ENCODE measurements at regions not wholly inside any gene's neighbourhood (a gene's known extent, or its start where the extent isn't known, plus 50 kb on each side); places are given as distances from the start of the nearest gene placed in this dataset.
"Not testable (repeated sequence)": the region's sequence is repeated elsewhere in the genome, so short reads cannot be mapped to it uniquely, and the experiment has no call there.

GRCh38 chrX:536616-537015, 94.0 kb upstream of the SHOX start:
- no peaks in the 10 kb centered on the region for H3K4me1 Mint-ChIP-seq (ENCODE audit: low read depth)
- no peak overlapping the region for H3K27ac Mint-ChIP-seq
- peaks cover 1% of the 10 kb centered on the region for H3K9me3 Mint-ChIP-seq
- H3K4me3 Mint-ChIP-seq, result no peak overlapping the region
- H3K36me3 Mint-ChIP-seq (ENCODE audit: low read depth), result no peaks in the 10 kb centered on the region
- intact Hi-C loops (cut with micrococcal nuclease), result no loop called here
- H3K27me3 Mint-ChIP-seq, result no peaks in the 10 kb centered on the region

- H3K4me3 Mint-ChIP-seq, result no peak overlapping the region
- no peaks in the 10 kb centered on the region for H3K9me3 Mint-ChIP-seq
- no peaks in the 10 kb centered on the region for H3K36me3 Mint-ChIP-seq (ENCODE audit: low read depth)
- no peaks in the 10 kb centered on the region for H3K27me3 Mint-ChIP-seq
- H3K4me1 Mint-ChIP-seq (ENCODE audit: low read depth), result no peaks in the 10 kb centered on the region
- H3K27ac Mint-ChIP-seq, result no peak overlapping the region
- intact Hi-C loops (cut with micrococcal nuclease), result no loop called here
Observed at GRCh38 chrX:537151-537550, 93.4 kb upstream of the SHOX start.

- H3K27ac Mint-ChIP-seq, result no peak overlapping the region
- intact Hi-C loops (cut with micrococcal nuclease), result no loop called here
- H3K4me3 Mint-ChIP-seq, result no peak overlapping the region
Observed at GRCh38 chrX:538311-538710, 92.3 kb upstream of the SHOX start.

GRCh38 chrX:541006-541405, 89.6 kb upstream of the SHOX start:
- H3K36me3 Mint-ChIP-seq (ENCODE audit: low read depth); H3K4me1 Mint-ChIP-seq (ENCODE audit: low read depth); intact Hi-C loops (cut with micrococcal nuclease); H3K4me3 Mint-ChIP-seq; H3K27ac Mint-ChIP-seq; H3K27me3 Mint-ChIP-seq: not testable (repeated sequence)
- peaks cover 10% of the 10 kb centered on the region for H3K9me3 Mint-ChIP-seq

More at GRCh38 chrX:538311-538710, 92.3 kb upstream of the SHOX start:
- Mint-ChIP-seq H3K36me3 (ENCODE audit: low read depth) (no peaks in the 10 kb centered on the region), H3K27me3 (no peaks in the 10 kb centered on the region), H3K9me3 (no peaks in the 10 kb centered on the region), H3K4me1 (ENCODE audit: low read depth) (no peaks in the 10 kb centered on the region)

GRCh38 chrX:542179-542578, 88.4 kb upstream of the SHOX start:
- no peaks in the 10 kb centered on the region for H3K4me1 Mint-ChIP-seq (ENCODE audit: low read depth)
- H3K36me3 Mint-ChIP-seq (ENCODE audit: low read depth), result no peaks in the 10 kb centered on the region
- H3K9me3 Mint-ChIP-seq, result peaks cover 10% of the 10 kb centered on the region
- intact Hi-C loops (cut with micrococcal nuclease), result no loop called here
- H3K27ac Mint-ChIP-seq, result no peak overlapping the region
- no peak overlapping the region for H3K4me3 Mint-ChIP-seq
- no peaks in the 10 kb centered on the region for H3K27me3 Mint-ChIP-seq

DNA sequence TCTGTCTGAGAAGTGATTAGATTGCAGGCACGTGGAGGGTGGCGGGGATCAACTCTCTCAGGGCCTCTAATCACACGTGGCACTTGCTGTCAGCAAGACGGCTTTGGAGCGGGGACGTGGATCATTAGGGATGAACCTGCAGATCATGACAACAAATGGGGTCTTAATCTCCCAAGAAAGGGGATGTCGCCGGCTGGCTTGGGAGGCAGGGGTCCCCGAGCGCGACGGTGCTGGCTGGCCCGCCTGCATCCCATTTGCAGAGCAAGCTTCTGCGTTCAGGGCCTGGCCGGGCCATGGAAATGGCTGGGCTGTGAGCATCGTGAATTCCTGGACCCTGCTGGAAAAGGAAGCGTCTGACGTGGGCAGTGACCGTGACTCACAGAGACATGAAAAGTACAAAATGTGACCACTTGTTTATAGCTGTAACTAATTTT, 85.1 kb upstream of the SHOX start:
- no peak overlapping the region for H3K4me3 Mint-ChIP-seq
- no peaks in the 10 kb centered on the region for H3K27me3 Mint-ChIP-seq
- peaks cover 29% of the 10 kb centered on the region for H3K9me3 Mint-ChIP-seq
- intact Hi-C loops (cut with micrococcal nuclease), result no loop called here
- H3K27ac Mint-ChIP-seq, result no peak overlapping the region
- no peaks in the 10 kb centered on the region for H3K4me1 Mint-ChIP-seq (ENCODE audit: low read depth)
- H3K36me3 Mint-ChIP-seq (ENCODE audit: low read depth), result no peaks in the 10 kb centered on the region

GRCh38 chrX:550514-550913, 80.1 kb upstream of the SHOX start:
- Mint-ChIP-seq H3K27ac (no peak overlapping the region), H3K9me3 (peaks cover 33% of the 10 kb centered on the region), H3K27me3 (no peaks in the 10 kb centered on the region), H3K4me1 (ENCODE audit: low read depth) (no peaks in the 10 kb centered on the region), H3K4me3 (no peak overlapping the region), H3K36me3 (ENCODE audit: low read depth) (no peaks in the 10 kb centered on the region)
- intact Hi-C loops (cut with micrococcal nuclease), result no loop called here

- no peak overlapping the region for H3K27ac Mint-ChIP-seq
- intact Hi-C loops (cut with micrococcal nuclease), result no loop called here
- H3K4me1 Mint-ChIP-seq (ENCODE audit: low read depth), result no peaks in the 10 kb centered on the region
- H3K27me3 Mint-ChIP-seq, result no peaks in the 10 kb centered on the region
- no peaks in the 10 kb centered on the region for H3K36me3 Mint-ChIP-seq (ENCODE audit: low read depth)
- H3K4me3 Mint-ChIP-seq, result no peak overlapping the region
- peaks cover 33% of the 10 kb centered on the region for H3K9me3 Mint-ChIP-seq
Observed at GRCh38 chrX:551306-551705, 79.3 kb upstream of the SHOX start.

DNA sequence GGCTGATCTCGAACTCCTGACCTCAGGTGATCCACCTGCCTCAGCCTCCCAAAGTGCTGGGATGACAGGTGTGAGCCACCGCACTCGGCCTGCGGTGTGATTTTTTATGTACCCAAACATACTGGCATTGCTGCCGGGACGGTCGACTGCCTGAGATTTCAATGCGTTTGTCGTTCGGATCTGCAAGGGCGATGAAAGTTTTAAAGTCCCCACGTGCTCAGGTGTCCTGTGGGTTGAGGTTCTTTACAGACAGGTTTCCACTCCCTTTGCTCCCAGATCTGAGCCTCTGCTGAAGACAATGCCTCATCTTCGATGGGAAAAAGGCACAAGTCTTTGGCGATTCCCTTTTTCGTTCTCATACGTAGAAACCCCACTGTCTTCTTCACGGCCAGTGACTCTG, 78.1 kb upstream of the SHOX start:
- H3K27ac Mint-ChIP-seq, result no peak overlapping the region
- no peaks in the 10 kb centered on the region for H3K4me1 Mint-ChIP-seq (ENCODE audit: low read depth)
- intact Hi-C loops (cut with micrococcal nuclease), result no loop called here
- no peak overlapping the region for H3K4me3 Mint-ChIP-seq
- H3K36me3 Mint-ChIP-seq (ENCODE audit: low read depth), result no peaks in the 10 kb centered on the region
- peaks cover 33% of the 10 kb centered on the region for H3K9me3 Mint-ChIP-seq
- H3K27me3 Mint-ChIP-seq, result no peaks in the 10 kb centered on the region

- Mint-ChIP-seq H3K36me3 (ENCODE audit: low read depth) (no peaks in the 10 kb centered on the region), H3K4me3 (no peak overlapping the region), H3K27ac (no peak overlapping the region), H3K4me1 (ENCODE audit: low read depth) (no peaks in the 10 kb centered on the region), H3K27me3 (no peaks in the 10 kb centered on the region), H3K9me3 (peaks cover 27% of the 10 kb centered on the region)
- intact Hi-C loops (cut with micrococcal nuclease), result no loop called here
Observed at GRCh38 chrX:554271-554670, 76.3 kb upstream of the SHOX start.

DNA sequence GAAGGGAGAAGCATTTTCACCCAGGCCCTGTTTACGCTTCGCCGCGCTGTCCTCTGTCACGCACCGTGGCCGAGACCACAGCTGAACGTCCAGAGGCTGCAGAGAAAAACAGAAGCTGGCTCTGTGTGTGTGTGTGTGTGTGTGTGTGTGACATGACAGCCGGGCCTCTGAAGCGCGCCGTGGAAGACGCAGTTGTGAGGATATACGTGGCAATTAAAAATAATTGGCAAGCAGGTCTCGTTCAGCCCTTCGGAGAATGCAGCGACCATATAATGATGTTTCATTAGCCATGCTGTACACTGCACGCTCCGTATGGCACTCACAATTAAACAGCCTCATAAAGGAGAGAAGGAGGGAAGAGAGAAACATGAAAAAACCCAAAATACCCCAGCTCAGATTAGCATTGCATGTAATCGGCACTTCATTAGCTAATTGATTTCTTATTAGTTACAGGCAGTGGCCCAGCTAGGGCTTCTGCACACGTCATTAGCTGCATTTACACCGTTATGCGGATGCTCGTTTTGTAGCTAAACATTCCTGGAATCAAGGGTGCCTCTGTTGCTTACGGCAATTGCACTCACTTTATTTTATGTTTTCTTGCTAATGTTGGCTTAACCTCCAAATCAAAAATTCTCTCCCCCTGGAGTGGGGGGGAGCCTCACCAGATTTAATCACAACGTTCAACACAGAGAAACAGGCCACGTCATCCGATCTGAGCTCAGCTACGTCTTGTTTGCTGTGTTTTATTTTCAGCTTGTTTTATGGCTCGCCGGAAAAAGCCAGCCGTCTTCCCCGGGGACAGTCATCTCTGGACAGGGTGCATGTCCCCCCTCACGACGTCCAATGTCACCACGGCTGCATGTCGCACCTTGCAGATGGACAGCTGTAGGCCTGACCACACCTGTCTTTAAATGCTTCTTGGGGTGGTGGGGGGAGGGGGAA, 74.6 kb upstream of the SHOX start:
- H3K9me3 Mint-ChIP-seq, result peaks cover 9% of the 10 kb centered on the region
- intact Hi-C loops (cut with micrococcal nuclease), result no loop called here
- H3K36me3 Mint-ChIP-seq (ENCODE audit: low read depth), result no peaks in the 10 kb centered on the region
- no peaks in the 10 kb centered on the region for H3K27me3 Mint-ChIP-seq
- no peak overlapping the region for H3K4me3 Mint-ChIP-seq
- no peak overlapping the region for H3K27ac Mint-ChIP-seq
- H3K4me1 Mint-ChIP-seq (ENCODE audit: low read depth), result no peaks in the 10 kb centered on the region

- H3K36me3 Mint-ChIP-seq (ENCODE audit: low read depth); H3K4me1 Mint-ChIP-seq (ENCODE audit: low read depth); H3K4me3 Mint-ChIP-seq; H3K9me3 Mint-ChIP-seq; intact Hi-C loops (cut with micrococcal nuclease); H3K27me3 Mint-ChIP-seq; H3K27ac Mint-ChIP-seq: not testable (repeated sequence)
Observed at GRCh38 chrX:557601-558000, 73.0 kb upstream of the SHOX start.

GRCh38 chrX:559282-559681, 71.3 kb upstream of the SHOX start:
- H3K27ac Mint-ChIP-seq; H3K27me3 Mint-ChIP-seq; intact Hi-C loops (cut with micrococcal nuclease); H3K9me3 Mint-ChIP-seq; H3K4me1 Mint-ChIP-seq (ENCODE audit: low read depth); H3K4me3 Mint-ChIP-seq; H3K36me3 Mint-ChIP-seq (ENCODE audit: low read depth): not testable (repeated sequence)

- H3K27me3 Mint-ChIP-seq, result no peaks in the 10 kb centered on the region
Observed at GRCh38 chrX:567891-568290, 62.7 kb upstream of the SHOX start.

DNA sequence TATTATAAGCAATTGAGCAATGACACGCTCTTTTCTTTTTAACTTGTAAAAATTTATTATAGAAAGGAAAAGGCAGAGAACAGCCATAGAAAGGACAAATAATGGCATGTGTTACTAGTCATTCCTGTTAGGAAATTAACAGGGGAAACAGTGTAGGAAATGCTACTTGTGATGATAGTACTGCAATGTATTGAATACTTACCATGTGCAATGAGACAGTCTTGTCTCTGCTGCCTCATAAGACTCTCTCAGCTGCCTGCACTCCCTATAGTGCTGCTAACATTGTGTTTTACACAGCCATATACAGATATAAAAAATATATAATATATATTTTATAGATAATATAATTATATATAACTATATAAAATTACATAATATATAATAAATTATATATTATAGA, 62.3 kb upstream of the SHOX start:
- no peak overlapping the region for H3K27ac Mint-ChIP-seq
- H3K4me3 Mint-ChIP-seq, result no peak overlapping the region
- no peaks in the 10 kb centered on the region for H3K4me1 Mint-ChIP-seq (ENCODE audit: low read depth)
- H3K36me3 Mint-ChIP-seq (ENCODE audit: low read depth), result no peaks in the 10 kb centered on the region
- peaks cover 23% of the 10 kb centered on the region for H3K9me3 Mint-ChIP-seq
- H3K27me3 Mint-ChIP-seq, result no peaks in the 10 kb centered on the region
- intact Hi-C loops (cut with micrococcal nuclease), result no loop called here

More at GRCh38 chrX:567891-568290, 62.7 kb upstream of the SHOX start:
- Mint-ChIP-seq H3K4me3 (no peak overlapping the region), H3K27ac (no peak overlapping the region), H3K4me1 (ENCODE audit: low read depth) (no peaks in the 10 kb centered on the region), H3K9me3 (peaks cover 23% of the 10 kb centered on the region), H3K36me3 (ENCODE audit: low read depth) (no peaks in the 10 kb centered on the region)
- intact Hi-C loops (cut with micrococcal nuclease), result no loop called here

Measured in dendritic cell treated with granulocyte-macrophage colony-stimulating factor and Interleukin-4, amounts not matched to agents 40 ng/mL and 50 ng/mL, for 4 days (primary cell).